Testis (tissue), 2 donors: ENCODE measurements at regions not wholly inside any gene's neighbourhood (a gene's known extent, or its start where the extent isn't known, plus 50 kb on each side); places are given as distances from the start of the nearest gene placed in this dataset.

Source experiments
- POLR2A ChIP-seq: fragments of 450-650 bp; IDR thresholded peaks from one replicate; pipeline ENCODE4 v1.6.1; 2017; ENCODE audit warnings: antibody characterized with exemption, mild to moderate bottlenecking, moderate library complexity
- TF ChIP-seq, protein P1 (sequence below), 3 experiments: fragments of 450-650 bp in 2 of 3; fragments of 200-600 bp in 1 of 3; sonication (generic) in 1 of 3; IDR thresholded peaks; one replicate each; pipeline ENCODE4 v1.5.1; 2016 to 2019; ENCODE audit warnings: antibody characterized with exemption in 3 of 3, mild to moderate bottlenecking in 2 of 3, moderate library complexity in 1 of 3

DNA sequence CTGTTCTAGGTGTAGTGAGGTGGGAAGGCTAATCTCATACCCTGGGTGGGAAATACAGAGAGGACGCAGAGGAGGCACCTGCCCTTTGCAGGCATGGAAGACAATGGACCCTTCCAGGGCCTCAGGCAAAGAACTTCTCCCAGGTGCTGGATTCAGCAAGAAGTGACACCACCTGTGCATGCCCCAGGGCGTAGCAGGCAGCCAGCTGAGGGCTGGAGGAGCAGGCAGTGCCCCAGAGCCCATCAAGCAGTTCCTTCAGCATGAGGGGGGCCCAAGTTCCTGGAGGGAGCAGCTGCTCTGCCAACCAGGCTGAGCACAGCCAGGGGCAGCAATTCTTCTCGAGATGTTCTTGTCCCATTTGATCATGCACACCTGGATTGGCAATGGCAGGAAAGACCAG is 170.3 kb upstream of the PDE10A start:
- TF ChIP-seq, protein P1, sequence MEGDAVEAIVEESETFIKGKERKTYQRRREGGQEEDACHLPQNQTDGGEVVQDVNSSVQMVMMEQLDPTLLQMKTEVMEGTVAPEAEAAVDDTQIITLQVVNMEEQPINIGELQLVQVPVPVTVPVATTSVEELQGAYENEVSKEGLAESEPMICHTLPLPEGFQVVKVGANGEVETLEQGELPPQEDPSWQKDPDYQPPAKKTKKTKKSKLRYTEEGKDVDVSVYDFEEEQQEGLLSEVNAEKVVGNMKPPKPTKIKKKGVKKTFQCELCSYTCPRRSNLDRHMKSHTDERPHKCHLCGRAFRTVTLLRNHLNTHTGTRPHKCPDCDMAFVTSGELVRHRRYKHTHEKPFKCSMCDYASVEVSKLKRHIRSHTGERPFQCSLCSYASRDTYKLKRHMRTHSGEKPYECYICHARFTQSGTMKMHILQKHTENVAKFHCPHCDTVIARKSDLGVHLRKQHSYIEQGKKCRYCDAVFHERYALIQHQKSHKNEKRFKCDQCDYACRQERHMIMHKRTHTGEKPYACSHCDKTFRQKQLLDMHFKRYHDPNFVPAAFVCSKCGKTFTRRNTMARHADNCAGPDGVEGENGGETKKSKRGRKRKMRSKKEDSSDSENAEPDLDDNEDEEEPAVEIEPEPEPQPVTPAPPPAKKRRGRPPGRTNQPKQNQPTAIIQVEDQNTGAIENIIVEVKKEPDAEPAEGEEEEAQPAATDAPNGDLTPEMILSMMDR (IDR thresholded peaks at IDR 0.05): no peak
- no peak for TF ChIP-seq POLR2A
